SJCRH30 (cell line): ENCODE measurements at regions not wholly inside any gene's neighbourhood (a gene's known extent, or its start where the extent isn't known, plus 50 kb on each side); places are given as distances from the start of the nearest gene placed in this dataset.
"Not testable (repeated sequence)": the region's sequence is repeated elsewhere in the genome, so short reads cannot be mapped to it uniquely, and the experiment has no call there.

Experiments used
- DNase-seq, 2 experiments: peaks; one replicate each; pipeline ENCODE4 v3.0.0-alpha.2; 2015 to 2020
- H3K27ac ChIP-seq: fragments of 250-450 bp; sonication (Bioruptor Pico); 2 replicates; pipeline ENCODE4 v1.5.1; 2020; ENCODE audit warnings: mild to moderate bottlenecking, moderate library complexity
- H3K27me3 ChIP-seq: fragments of 250-450 bp; sonication (Bioruptor Pico); 2 replicates; pipeline ENCODE4 v1.5.1; 2020; ENCODE audit warnings: mild to moderate bottlenecking, moderate library complexity
- H3K36me3 ChIP-seq: fragments of 250-450 bp; sonication (Bioruptor Pico); 2 replicates; pipeline ENCODE4 v1.5.1; 2020; ENCODE audit warnings: mild to moderate bottlenecking, moderate library complexity
- H3K4me1 ChIP-seq: fragments of 250-450 bp; sonication (Bioruptor Pico); 2 replicates; pipeline ENCODE4 v1.5.1; 2020; ENCODE audit warnings: mild to moderate bottlenecking, moderate library complexity
- H3K4me3 ChIP-seq: fragments of 250-450 bp; sonication (Bioruptor Pico); 2 replicates; pipeline ENCODE4 v1.5.1; 2020; ENCODE audit warnings: mild to moderate bottlenecking, moderate library complexity
- H3K9me3 ChIP-seq: fragments of 250-450 bp; sonication (Bioruptor Pico); replicated peaks from 2 replicates; pipeline ENCODE4 v1.5.1; 2020; ENCODE audit warnings: mild to moderate bottlenecking, moderate library complexity

- H3K27me3 ChIP-seq, result no peaks in the 10 kb centered on the region
- no peak overlapping the region for H3K4me3 ChIP-seq
- H3K9me3 ChIP-seq, result no peaks in the 10 kb centered on the region
- H3K27ac ChIP-seq, result no peak overlapping the region
- H3K4me1 ChIP-seq, result no peaks in the 10 kb centered on the region
- no peaks in the 10 kb centered on the region for H3K36me3 ChIP-seq
- no peak for DNase-seq
Measured at GRCh38 chr17:70357190-70357589, 187.9 kb downstream of the KCNJ2 start.

- Histone ChIP-seq H3K4me1 (0 out of 2 replicates have a peak, but pooled peaks cover 2% of the 10 kb centered on the region), H3K4me3 (no peak overlapping the region), H3K27me3 (0 out of 2 replicates have a peak, but pooled peaks cover 3% of the 10 kb centered on the region), H3K9me3 (no peaks in the 10 kb centered on the region), H3K27ac (no peak overlapping the region), H3K36me3 (no peaks in the 10 kb centered on the region)
- peak in 1 of 2 experiments; percentile 9 for DNase-seq
Measured at GRCh38 chr17:70365091-70365583, 195.8 kb downstream of the KCNJ2 start.

- no peak overlapping the region for H3K4me3 ChIP-seq
- no peak for DNase-seq
- no peaks in the 10 kb centered on the region for H3K36me3 ChIP-seq
- H3K4me1 ChIP-seq, result 0 out of 2 replicates have a peak, but pooled peaks cover 2% of the 10 kb centered on the region
- no peaks in the 10 kb centered on the region for H3K9me3 ChIP-seq
- no peak overlapping the region for H3K27ac ChIP-seq
- H3K27me3 ChIP-seq, result 0 out of 2 replicates have a peak, but pooled peaks cover 3% of the 10 kb centered on the region
Measured at GRCh38 chr17:70366386-70366785, 197.1 kb downstream of the KCNJ2 start.

GRCh38 chr17:70368011-70368410 is 198.7 kb downstream of the KCNJ2 start:
- Histone ChIP-seq H3K36me3 (no peaks in the 10 kb centered on the region), H3K27me3 (0 out of 2 replicates have a peak, but pooled peaks cover 3% of the 10 kb centered on the region), H3K4me1 (0 out of 2 replicates have a peak, but pooled peaks cover 2% of the 10 kb centered on the region), H3K4me3 (no peak overlapping the region), H3K9me3 (no peaks in the 10 kb centered on the region), H3K27ac (no peak overlapping the region)
- no peak for DNase-seq

- H3K36me3 ChIP-seq, result no peaks in the 10 kb centered on the region
- no peak overlapping the region for H3K27ac ChIP-seq
- no peaks in the 10 kb centered on the region for H3K9me3 ChIP-seq
- H3K4me1 ChIP-seq, result 0 out of 2 replicates have a peak, but pooled peaks cover 2% of the 10 kb centered on the region
- H3K4me3 ChIP-seq, result no peak overlapping the region
- 0 out of 2 replicates have a peak, but pooled peaks cover 3% of the 10 kb centered on the region for H3K27me3 ChIP-seq
- DNase-seq, result no peak
Measured at GRCh38 chr17:70369391-70369790, 200.1 kb downstream of the KCNJ2 start.

GRCh38 chr17:70370816-70371215 is 201.5 kb downstream of the KCNJ2 start:
- H3K27ac ChIP-seq, result no peak overlapping the region
- no peak for DNase-seq
- no peaks in the 10 kb centered on the region for H3K36me3 ChIP-seq
- no peak overlapping the region for H3K4me3 ChIP-seq
- H3K27me3 ChIP-seq, result no peaks in the 10 kb centered on the region
- H3K4me1 ChIP-seq, result no peaks in the 10 kb centered on the region
- no peaks in the 10 kb centered on the region for H3K9me3 ChIP-seq

- DNase-seq, result no peak
- H3K9me3 ChIP-seq, result no peaks in the 10 kb centered on the region
- peaks cover 7% of the 10 kb centered on the region for H3K4me1 ChIP-seq
- no peaks in the 10 kb centered on the region for H3K36me3 ChIP-seq
- no peak overlapping the region for H3K27ac ChIP-seq
- H3K4me3 ChIP-seq, result no peak overlapping the region
- no peaks in the 10 kb centered on the region for H3K27me3 ChIP-seq
Measured at GRCh38 chr17:70373369-70373768, 204.0 kb downstream of the KCNJ2 start.

- H3K27ac ChIP-seq, result no peak overlapping the region
Measured at GRCh38 chr17:70374496-70374895, 205.2 kb downstream of the KCNJ2 start.

GRCh38 chr17:70375406-70375805 is 206.1 kb downstream of the KCNJ2 start:
- Histone ChIP-seq H3K9me3 (no peaks in the 10 kb centered on the region), H3K4me3 (no peak overlapping the region), H3K27ac (no peak overlapping the region), H3K4me1 (peaks cover 16% of the 10 kb centered on the region), H3K36me3 (no peaks in the 10 kb centered on the region), H3K27me3 (no peaks in the 10 kb centered on the region)
- DNase-seq, result peak in 1 of 2 experiments; percentile 9

More at GRCh38 chr17:70374496-70374895, 205.2 kb downstream of the KCNJ2 start:
- Histone ChIP-seq H3K36me3 (no peaks in the 10 kb centered on the region), H3K4me1 (peaks cover 16% of the 10 kb centered on the region), H3K9me3 (no peaks in the 10 kb centered on the region), H3K27me3 (no peaks in the 10 kb centered on the region), H3K4me3 (no peak overlapping the region)
- DNase-seq, result no peak

GRCh38 chr17:70375813-70376770 is 206.8 kb downstream of the KCNJ2 start:
- Histone ChIP-seq H3K9me3 (no peaks in the 10 kb centered on the region), H3K4me3 (no peak overlapping the region), H3K27ac (no peak overlapping the region), H3K4me1 (peaks cover 16% of the 10 kb centered on the region), H3K27me3 (no peaks in the 10 kb centered on the region), H3K36me3 (no peaks in the 10 kb centered on the region)
- DNase-seq, result no peak

GRCh38 chr17:70377654-70378053 is 208.3 kb downstream of the KCNJ2 start:
- H3K9me3 ChIP-seq, result no peaks in the 10 kb centered on the region
- peaks cover 16% of the 10 kb centered on the region for H3K4me1 ChIP-seq
- no peak for DNase-seq
- H3K27ac ChIP-seq, result no peak overlapping the region
- no peaks in the 10 kb centered on the region for H3K36me3 ChIP-seq
- H3K4me3 ChIP-seq, result no peak overlapping the region
- no peaks in the 10 kb centered on the region for H3K27me3 ChIP-seq

GRCh38 chr17:70378076-70378475 is 208.7 kb downstream of the KCNJ2 start:
- peaks cover 16% of the 10 kb centered on the region for H3K4me1 ChIP-seq
- H3K4me3 ChIP-seq, result no peak overlapping the region
- no peaks in the 10 kb centered on the region for H3K27me3 ChIP-seq
- H3K36me3 ChIP-seq, result no peaks in the 10 kb centered on the region
- H3K9me3 ChIP-seq, result no peaks in the 10 kb centered on the region
- DNase-seq, result peak in 1 of 2 experiments; percentile 7
- H3K27ac ChIP-seq, result no peak overlapping the region; the same call in 1 of the 2 replicates

GRCh38 chr17:70379945-70380344 is 210.6 kb downstream of the KCNJ2 start:
- Histone ChIP-seq H3K4me3 (no peak overlapping the region), H3K27me3 (no peaks in the 10 kb centered on the region), H3K9me3 (no peaks in the 10 kb centered on the region; the same call in 1 of the 2 replicates), H3K36me3 (no peaks in the 10 kb centered on the region), H3K4me1 (peaks cover 16% of the 10 kb centered on the region), H3K27ac (no peak overlapping the region)
- DNase-seq, result no peak

GRCh38 chr17:70381916-70382315 is 212.6 kb downstream of the KCNJ2 start:
- peaks cover 16% of the 10 kb centered on the region for H3K4me1 ChIP-seq
- not testable (repeated sequence) for H3K36me3 ChIP-seq, H3K4me3 ChIP-seq, DNase-seq, H3K27me3 ChIP-seq, H3K27ac ChIP-seq, H3K9me3 ChIP-seq

GRCh38 chr17:70388326-70388725 is 219.0 kb downstream of the KCNJ2 start:
- DNase-seq, result no peak
- no peaks in the 10 kb centered on the region for H3K36me3 ChIP-seq
- H3K27me3 ChIP-seq, result no peaks in the 10 kb centered on the region
- no peak overlapping the region for H3K27ac ChIP-seq
- H3K9me3 ChIP-seq, result no peaks in the 10 kb centered on the region; the same call in 1 of the 2 replicates
- H3K4me1 ChIP-seq, result no peaks in the 10 kb centered on the region
- H3K4me3 ChIP-seq, result no peak overlapping the region
